Upper lobe of left lung (tissue), 4 donors: ENCODE measurements at regions not wholly inside any gene's neighbourhood (a gene's known extent, or its start where the extent isn't known, plus 50 kb on each side); places are given as distances from the start of the nearest gene placed in this dataset.

Experiments used
- CTCF ChIP-seq, 6 experiments: fragments of 450-650 bp in 4 of 6; fragments of 200-600 bp in 2 of 6; sonication (generic) in 2 of 6; IDR thresholded peaks; one replicate each; pipeline ENCODE4 v1.5.1; 2016 to 2019; ENCODE audit warnings: antibody characterized with exemption in 6 of 6
- POLR2A ChIP-seq, 4 donors: fragments of 450-650 bp; IDR thresholded peaks; one replicate each; pipeline ENCODE4 v1.5.1; 2016 to 2017; ENCODE audit warnings: antibody characterized with exemption in 4 of 4, mild to moderate bottlenecking in 2 of 4

GRCh38 chr4:66741081-66741480, 804.2 kb downstream of the CENPC start:
- TF ChIP-seq POLR2A (IDR thresholded peaks at IDR 0.05) (no peak), CTCF (IDR thresholded peaks at IDR 0.05) (no peak)
